HEK293 (cell line): ENCODE measurements at regions not wholly inside any gene's neighbourhood (a gene's known extent, or its start where the extent isn't known, plus 50 kb on each side); places are given as distances from the start of the nearest gene placed in this dataset.

Experiments
- ZNF174 ChIP-seq: fragments of 450-650 bp; formaldehyde crosslinking; IDR thresholded peaks from 2 replicates; pipeline ENCODE4 v1.5.0; 2017; ENCODE audit warnings: missing biosample characterization, mild to moderate bottlenecking, missing genetic modification characterization
- ZNF184 ChIP-seq: fragments of 450-650 bp; IDR thresholded peaks from 2 replicates; pipeline ENCODE4 v1.5.1; 2018; ENCODE audit warnings: missing biosample characterization, mild to moderate bottlenecking, missing genetic modification characterization
- ZNF24 ChIP-seq: fragments of 450-650 bp; formaldehyde crosslinking; IDR thresholded peaks from 2 replicates; pipeline ENCODE4 v1.5.1; 2016; ENCODE audit warnings: missing biosample characterization, missing genetic modification characterization
- ZNF280C ChIP-seq: fragments of 450-650 bp; formaldehyde crosslinking; IDR thresholded peaks from 2 replicates; pipeline ENCODE4 v1.5.1; 2016; ENCODE audit warnings: missing biosample characterization, missing genetic modification characterization
- ZNF670 ChIP-seq: fragments of 450-650 bp; formaldehyde crosslinking; IDR thresholded peaks from 2 replicates; pipeline ENCODE4 v1.5.1; 2016; ENCODE audit warnings: missing biosample characterization, missing genetic modification characterization, low read depth
- TF ChIP-seq, protein P1 (sequence below): fragments of 450-650 bp; formaldehyde crosslinking; IDR thresholded peaks from 2 replicates; pipeline ENCODE4 v1.5.1; 2016; ENCODE audit warnings: missing biosample characterization, missing genetic modification characterization
- TF ChIP-seq, protein P2 (sequence below): fragments of 450-650 bp; formaldehyde crosslinking; IDR thresholded peaks from 2 replicates; pipeline ENCODE4 v1.5.1; 2016; ENCODE audit warnings: missing biosample characterization, missing genetic modification characterization

DNA sequence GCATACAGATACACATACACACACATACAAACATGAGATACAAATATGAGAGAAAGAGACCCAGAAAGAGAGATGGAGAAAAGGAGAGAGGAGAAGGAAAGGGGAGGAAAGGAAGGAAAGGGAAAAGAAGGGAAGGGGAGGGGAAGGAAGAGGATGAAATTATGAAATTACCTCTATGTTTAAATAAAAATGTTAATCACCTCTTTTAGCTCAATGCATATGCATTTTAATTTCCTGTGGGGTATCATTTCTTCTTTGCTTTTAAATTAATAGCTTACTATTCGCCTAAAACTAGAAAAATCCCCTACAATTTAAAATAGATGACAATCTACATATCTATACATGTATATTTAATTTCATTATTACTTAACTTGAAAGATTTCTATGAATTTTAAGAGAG is 958.0 kb upstream of the CNTN5 start:
- no peak for TF ChIP-seq ZNF280C (tag by site-specific recombination)
- TF ChIP-seq ZNF24 (tag by site-specific recombination) = no peak
- no peak for TF ChIP-seq ZNF174 (tag by site-specific recombination)
- TF ChIP-seq, protein P1, sequence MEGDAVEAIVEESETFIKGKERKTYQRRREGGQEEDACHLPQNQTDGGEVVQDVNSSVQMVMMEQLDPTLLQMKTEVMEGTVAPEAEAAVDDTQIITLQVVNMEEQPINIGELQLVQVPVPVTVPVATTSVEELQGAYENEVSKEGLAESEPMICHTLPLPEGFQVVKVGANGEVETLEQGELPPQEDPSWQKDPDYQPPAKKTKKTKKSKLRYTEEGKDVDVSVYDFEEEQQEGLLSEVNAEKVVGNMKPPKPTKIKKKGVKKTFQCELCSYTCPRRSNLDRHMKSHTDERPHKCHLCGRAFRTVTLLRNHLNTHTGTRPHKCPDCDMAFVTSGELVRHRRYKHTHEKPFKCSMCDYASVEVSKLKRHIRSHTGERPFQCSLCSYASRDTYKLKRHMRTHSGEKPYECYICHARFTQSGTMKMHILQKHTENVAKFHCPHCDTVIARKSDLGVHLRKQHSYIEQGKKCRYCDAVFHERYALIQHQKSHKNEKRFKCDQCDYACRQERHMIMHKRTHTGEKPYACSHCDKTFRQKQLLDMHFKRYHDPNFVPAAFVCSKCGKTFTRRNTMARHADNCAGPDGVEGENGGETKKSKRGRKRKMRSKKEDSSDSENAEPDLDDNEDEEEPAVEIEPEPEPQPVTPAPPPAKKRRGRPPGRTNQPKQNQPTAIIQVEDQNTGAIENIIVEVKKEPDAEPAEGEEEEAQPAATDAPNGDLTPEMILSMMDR (tag by site-specific recombination) = no peak
- no peak for TF ChIP-seq ZNF184 (tag by site-specific recombination)
- no peak for TF ChIP-seq ZNF670
- TF ChIP-seq, protein P2, sequence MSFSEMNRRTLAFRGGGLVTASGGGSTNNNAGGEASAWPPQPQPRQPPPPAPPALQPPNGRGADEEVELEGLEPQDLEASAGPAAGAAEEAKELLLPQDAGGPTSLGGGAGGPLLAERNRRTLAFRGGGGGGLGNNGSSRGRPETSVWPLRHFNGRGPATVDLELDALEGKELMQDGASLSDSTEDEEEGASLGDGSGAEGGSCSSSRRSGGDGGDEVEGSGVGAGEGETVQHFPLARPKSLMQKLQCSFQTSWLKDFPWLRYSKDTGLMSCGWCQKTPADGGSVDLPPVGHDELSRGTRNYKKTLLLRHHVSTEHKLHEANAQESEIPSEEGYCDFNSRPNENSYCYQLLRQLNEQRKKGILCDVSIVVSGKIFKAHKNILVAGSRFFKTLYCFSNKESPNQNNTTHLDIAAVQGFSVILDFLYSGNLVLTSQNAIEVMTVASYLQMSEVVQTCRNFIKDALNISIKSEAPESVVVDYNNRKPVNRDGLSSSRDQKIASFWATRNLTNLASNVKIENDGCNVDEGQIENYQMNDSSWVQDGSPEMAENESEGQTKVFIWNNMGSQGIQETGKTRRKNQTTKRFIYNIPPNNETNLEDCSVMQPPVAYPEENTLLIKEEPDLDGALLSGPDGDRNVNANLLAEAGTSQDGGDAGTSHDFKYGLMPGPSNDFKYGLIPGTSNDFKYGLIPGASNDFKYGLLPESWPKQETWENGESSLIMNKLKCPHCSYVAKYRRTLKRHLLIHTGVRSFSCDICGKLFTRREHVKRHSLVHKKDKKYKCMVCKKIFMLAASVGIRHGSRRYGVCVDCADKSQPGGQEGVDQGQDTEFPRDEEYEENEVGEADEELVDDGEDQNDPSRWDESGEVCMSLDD (tag by site-specific recombination) = no peak
